Suprapubic skin (tissue), 4 donors: ENCODE measurements at regions not wholly inside any gene's neighbourhood (a gene's known extent, or its start where the extent isn't known, plus 50 kb on each side); places are given as distances from the start of the nearest gene placed in this dataset.

Source experiments
- DNase-seq, 2 donors: peaks; one replicate each; pipeline ENCODE4 v3.0.0-alpha.2; 2019; ENCODE audit warnings: low spot score in 2 of 2
- H3K27ac ChIP-seq: fragments of 200-600 bp; sonication (generic); one replicate; pipeline ENCODE4 v1.5.1; 2019
- H3K27me3 ChIP-seq: fragments of 200-600 bp; sonication (generic); one replicate; pipeline ENCODE4 v1.5.1; 2019
- H3K36me3 ChIP-seq: fragments of 200-600 bp; sonication (generic); one replicate; pipeline ENCODE4 v1.5.1; 2019
- H3K4me1 ChIP-seq: fragments of 200-600 bp; sonication (generic); one replicate; pipeline ENCODE4 v1.5.1; 2019
- H3K4me3 ChIP-seq: fragments of 200-600 bp; sonication (generic); one replicate; pipeline ENCODE4 v1.5.1; 2019; ENCODE audit warnings: mild to moderate bottlenecking
- H3K9me3 ChIP-seq: fragments of 200-600 bp; sonication (generic); one replicate; pipeline ENCODE4 v1.5.1; 2019
- CTCF ChIP-seq, 2 donors: fragments of 200-600 bp in 1 of 2; fragments of 450-650 bp in 1 of 2; sonication (generic) in 1 of 2; IDR thresholded peaks; one replicate each; pipeline ENCODE4 v1.5.1; 2016 to 2019; ENCODE audit warnings: antibody characterized with exemption in 2 of 2, mild to moderate bottlenecking in 1 of 2, moderate library complexity in 1 of 2
- EP300 ChIP-seq: sonication (generic); formaldehyde crosslinking; IDR thresholded peaks from one replicate; pipeline ENCODE4 v1.6.1; 2017; ENCODE audit warnings: antibody characterized with exemption
- POLR2A ChIP-seq, 2 donors: fragments of 450-650 bp; IDR thresholded peaks; one replicate each; pipeline ENCODE4 v1.6.1; 2017; ENCODE audit warnings: antibody characterized with exemption in 2 of 2, mild to moderate bottlenecking in 2 of 2, moderate library complexity in 2 of 2
- POLR2AphosphoS5 ChIP-seq, 3 donors: sonication (generic); formaldehyde crosslinking; IDR thresholded peaks; one replicate each; pipeline ENCODE4 v1.6.1; 2017; ENCODE audit warnings: antibody characterized with exemption in 3 of 3
- WGBS: methylation state at CpG from one replicate; pipeline ENCODE4 v1.1.5; 2018; 5-methylcytosine and 5-hydroxymethylcytosine counted together

DNA sequence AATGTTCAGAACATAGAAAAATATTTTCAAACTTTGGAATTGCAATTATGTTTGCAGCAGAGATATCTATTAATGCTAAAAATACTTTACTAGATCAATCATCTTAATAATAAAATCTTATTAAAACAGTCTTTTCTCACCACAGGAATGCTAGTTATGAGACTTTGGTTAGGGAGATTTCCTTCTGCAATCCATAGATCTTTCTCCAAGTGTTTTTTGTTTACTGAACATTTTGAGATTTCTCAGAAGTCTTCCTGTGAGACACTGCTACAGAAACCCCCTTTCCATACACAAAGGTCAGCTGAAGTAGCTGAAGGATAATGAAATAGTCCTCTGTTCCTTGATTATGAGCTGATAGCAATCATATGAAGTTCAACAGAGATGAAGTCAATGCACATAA lies 59.4 kb upstream of the RAPH1 start:
- H3K27me3 ChIP-seq, result no peaks in the 10 kb centered on the region
- no peaks in the 10 kb centered on the region for H3K36me3 ChIP-seq
- H3K4me3 ChIP-seq, result no peak overlapping the region
- H3K9me3 ChIP-seq, result no peaks in the 10 kb centered on the region
- no peak for TF ChIP-seq POLR2A (IDR thresholded peaks at IDR 0.05)
- no peak for TF ChIP-seq POLR2AphosphoS5 (IDR thresholded peaks at IDR 0.05)
- TF ChIP-seq EP300, result no peak
- TF ChIP-seq CTCF (IDR thresholded peaks at IDR 0.05), result no peak
- no peak for DNase-seq
- no peaks in the 10 kb centered on the region for H3K4me1 ChIP-seq
- no peak overlapping the region for H3K27ac ChIP-seq

GRCh38 chr2:203596183-203596582 lies 61.1 kb upstream of the RAPH1 start:
- no peak for DNase-seq
- TF ChIP-seq EP300 (no peak), CTCF (IDR thresholded peaks at IDR 0.05) (no peak), POLR2AphosphoS5 (IDR thresholded peaks at IDR 0.05) (no peak), POLR2A (IDR thresholded peaks at IDR 0.05) (no peak)
- no peaks in the 10 kb centered on the region for H3K9me3 ChIP-seq
- H3K27me3 ChIP-seq, result no peaks in the 10 kb centered on the region
- no peak overlapping the region for H3K27ac ChIP-seq
- H3K4me3 ChIP-seq, result no peak overlapping the region
- no peaks in the 10 kb centered on the region for H3K36me3 ChIP-seq
- WGBS, result 64% methylated on average over 5 of the region's 5 CpGs
- H3K4me1 ChIP-seq, result no peaks in the 10 kb centered on the region

DNA sequence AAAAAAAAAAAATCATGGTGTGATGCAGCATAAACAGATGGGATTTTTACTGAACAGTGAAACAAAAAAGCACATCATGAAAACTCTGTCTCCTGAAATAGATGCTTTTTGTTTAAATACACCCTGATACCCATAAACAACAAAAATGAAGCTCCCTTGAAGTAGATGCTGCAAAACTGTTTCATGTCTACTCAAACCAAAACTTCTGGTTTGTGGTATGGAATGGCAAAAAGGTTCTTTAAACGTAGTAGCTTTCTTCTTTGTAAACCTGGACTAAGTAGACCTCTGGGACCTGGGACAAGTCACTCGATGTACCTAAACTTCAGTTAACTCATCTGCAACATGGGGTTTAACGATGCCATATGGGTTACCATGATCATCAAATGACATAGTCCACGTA lies 64.4 kb upstream of the RAPH1 start:
- H3K36me3 ChIP-seq, result no peaks in the 10 kb centered on the region
- TF ChIP-seq POLR2A (IDR thresholded peaks at IDR 0.05) (no peak), POLR2AphosphoS5 (IDR thresholded peaks at IDR 0.05) (no peak), EP300 (no peak), CTCF (IDR thresholded peaks at IDR 0.05) (no peak)
- no peaks in the 10 kb centered on the region for H3K27me3 ChIP-seq
- no peaks in the 10 kb centered on the region for H3K9me3 ChIP-seq
- H3K27ac ChIP-seq, result no peak overlapping the region
- no peak overlapping the region for H3K4me3 ChIP-seq
- WGBS, result 90% methylated on average over 4 of the region's 4 CpGs
- DNase-seq, result no peak
- no peaks in the 10 kb centered on the region for H3K4me1 ChIP-seq

DNA sequence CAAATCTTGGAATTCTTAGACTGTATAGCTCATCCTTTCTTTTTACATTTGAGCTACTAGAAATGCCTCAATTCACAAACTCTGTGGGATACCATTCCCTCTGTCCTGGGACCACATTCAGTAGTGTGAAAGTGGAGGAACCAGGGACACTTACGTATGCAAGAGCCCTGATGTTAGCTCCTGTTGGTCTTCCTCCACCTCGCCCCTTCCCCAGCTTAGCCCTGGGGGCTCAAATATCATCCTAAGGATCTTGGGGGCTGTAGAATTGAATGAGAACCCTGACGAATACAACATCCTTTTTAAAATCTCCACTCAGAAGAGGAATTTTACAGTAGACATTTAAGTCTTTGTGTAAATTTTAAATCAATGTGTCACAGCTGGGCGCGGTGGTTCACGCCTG lies 65.2 kb upstream of the RAPH1 start:
- WGBS, result 93% methylated on average over 6 of the region's 6 CpGs

More for the DNA sequence above, 65.2 kb upstream of the RAPH1 start:
- Histone ChIP-seq H3K27me3 (no peaks in the 10 kb centered on the region), H3K4me1 (peaks cover 3% of the 10 kb centered on the region), H3K36me3 (no peaks in the 10 kb centered on the region), H3K9me3 (no peaks in the 10 kb centered on the region), H3K4me3 (no peak overlapping the region), H3K27ac (no peak overlapping the region)
- TF ChIP-seq POLR2AphosphoS5 (IDR thresholded peaks at IDR 0.05) (no peak), POLR2A (IDR thresholded peaks at IDR 0.05) (no peak), EP300 (no peak), CTCF (IDR thresholded peaks at IDR 0.05) (no peak)
- no peak for DNase-seq
